Immature natural killer cell (primary cell): ENCODE measurements at regions not wholly inside any gene's neighbourhood (a gene's known extent, or its start where the extent isn't known, plus 50 kb on each side); places are given as distances from the start of the nearest gene placed in this dataset.
"Not testable (repeated sequence)": the region's sequence is repeated elsewhere in the genome, so short reads cannot be mapped to it uniquely, and the experiment has no call there.

Experiments used
- DNase-seq, 3 donors: peaks; one replicate each; pipeline ENCODE4 v3.0.0; 2022; ENCODE audit warnings: mixed read lengths in 1 of 3
- H3K27ac Mint-ChIP-seq, 6 donors: one replicate each; pipeline ENCODE4 v1.8.0; 2020; ENCODE audit warnings: mixed read lengths in 6 of 6, mild to moderate bottlenecking in 5 of 6, inconsistent platforms in 4 of 6, moderate library complexity in 3 of 6
- H3K27me3 Mint-ChIP-seq, 3 donors: one replicate each; pipeline ENCODE4 v1.8.0; 2020 to 2021; ENCODE audit warnings: low read depth in 3 of 3, mild to moderate bottlenecking in 3 of 3, mixed read lengths in 3 of 3, moderate library complexity in 3 of 3, inconsistent platforms in 1 of 3
- H3K36me3 Mint-ChIP-seq, 3 donors: one replicate each; pipeline ENCODE4 v1.8.0; 2020; ENCODE audit warnings: mixed read lengths in 3 of 3, inconsistent platforms in 2 of 3, mild to moderate bottlenecking in 2 of 3
- H3K4me1 Mint-ChIP-seq, 2 donors: one replicate each; pipeline ENCODE4 v1.8.0; 2020; ENCODE audit warnings: inconsistent platforms in 2 of 2, mild to moderate bottlenecking in 2 of 2, mixed read lengths in 2 of 2, moderate library complexity in 1 of 2
- H3K4me3 Mint-ChIP-seq, 5 donors: one replicate each; pipeline ENCODE4 v1.8.0; 2020; ENCODE audit warnings: mild to moderate bottlenecking in 5 of 5, mixed read lengths in 5 of 5, inconsistent platforms in 3 of 5, moderate library complexity in 3 of 5
- H3K9me3 Mint-ChIP-seq, 6 donors: one replicate each; pipeline ENCODE4 v1.8.0; 2020; ENCODE audit warnings: mild to moderate bottlenecking in 6 of 6, mixed read lengths in 6 of 6, inconsistent platforms in 4 of 6, moderate library complexity in 3 of 6

GRCh38 chr7:34354899-34355298 lies 303.1 kb upstream of the NPSR1 start:
- H3K27ac Mint-ChIP-seq = no peak overlapping the region
- no peak for DNase-seq
- peaks cover 0 to 4% (median 2%) of the 10 kb centered on the region in 3 donors for H3K27me3 Mint-ChIP-seq
- no peak overlapping the region for H3K4me3 Mint-ChIP-seq
- no peaks in the 10 kb centered on the region for H3K4me1 Mint-ChIP-seq
- H3K9me3 Mint-ChIP-seq = peaks cover 0 to 13% (median 3%) of the 10 kb centered on the region in 6 donors
- H3K36me3 Mint-ChIP-seq = no peaks in the 10 kb centered on the region

GRCh38 chr7:34357068-34357467 lies 300.9 kb upstream of the NPSR1 start:
- DNase-seq = no peak
- Mint-ChIP-seq H3K27me3 (peaks cover 0 to 4% (median 2%) of the 10 kb centered on the region in 3 donors), H3K4me1 (no peaks in the 10 kb centered on the region), H3K9me3 (peaks cover 0 to 5% (median 0%) of the 10 kb centered on the region in 6 donors), H3K36me3 (no peaks in the 10 kb centered on the region), H3K4me3 (no peak overlapping the region), H3K27ac (no peak overlapping the region)

GRCh38 chr7:34357946-34358345 lies 300.1 kb upstream of the NPSR1 start:
- Mint-ChIP-seq H3K27ac (no peak overlapping the region), H3K27me3 (peaks cover 0 to 4% (median 2%) of the 10 kb centered on the region in 3 donors), H3K4me1 (no peaks in the 10 kb centered on the region), H3K9me3 (peaks cover 0 to 5% (median 0%) of the 10 kb centered on the region in 6 donors), H3K4me3 (no peak overlapping the region), H3K36me3 (no peaks in the 10 kb centered on the region)
- DNase-seq = no peak

GRCh38 chr7:34358578-34358977 lies 299.4 kb upstream of the NPSR1 start:
- not testable (repeated sequence) for H3K4me3 Mint-ChIP-seq, H3K27me3 Mint-ChIP-seq, H3K9me3 Mint-ChIP-seq, H3K36me3 Mint-ChIP-seq, H3K27ac Mint-ChIP-seq, H3K4me1 Mint-ChIP-seq, DNase-seq

- Mint-ChIP-seq H3K9me3 (peaks cover 0 to 5% (median 2%) of the 10 kb centered on the region in 6 donors), H3K27ac (no peak overlapping the region), H3K27me3 (peaks cover 0 to 6% (median 0%) of the 10 kb centered on the region in 3 donors), H3K4me3 (no peak overlapping the region), H3K4me1 (no peaks in the 10 kb centered on the region), H3K36me3 (no peaks in the 10 kb centered on the region)
- DNase-seq = no peak
Measured at GRCh38 chr7:34361663-34362250, 296.3 kb upstream of the NPSR1 start.

GRCh38 chr7:34362621-34363020 lies 295.4 kb upstream of the NPSR1 start:
- no peak for DNase-seq
- Mint-ChIP-seq H3K9me3 (peaks cover 0 to 5% (median 2%) of the 10 kb centered on the region in 6 donors), H3K27me3 (peaks cover 0 to 6% (median 0%) of the 10 kb centered on the region in 3 donors), H3K27ac (no peak overlapping the region), H3K4me3 (no peak overlapping the region), H3K36me3 (no peaks in the 10 kb centered on the region), H3K4me1 (no peaks in the 10 kb centered on the region)

GRCh38 chr7:34364130-34364529 lies 293.9 kb upstream of the NPSR1 start:
- no peak for DNase-seq
- H3K27ac Mint-ChIP-seq = no peak overlapping the region
- H3K4me1 Mint-ChIP-seq = no peaks in the 10 kb centered on the region
- peaks cover 0 to 3% (median 2%) of the 10 kb centered on the region in 3 donors for H3K27me3 Mint-ChIP-seq
- H3K36me3 Mint-ChIP-seq = no peaks in the 10 kb centered on the region
- peaks cover 0 to 3% (median under 1%) of the 10 kb centered on the region in 6 donors for H3K9me3 Mint-ChIP-seq
- no peak overlapping the region for H3K4me3 Mint-ChIP-seq

GRCh38 chr7:34365011-34365410 lies 293.0 kb upstream of the NPSR1 start:
- no peak overlapping the region for H3K27ac Mint-ChIP-seq
- H3K9me3 Mint-ChIP-seq = peaks cover 0 to 3% (median under 1%) of the 10 kb centered on the region in 6 donors
- H3K27me3 Mint-ChIP-seq = peaks cover 0 to 3% (median 2%) of the 10 kb centered on the region in 3 donors
- no peaks in the 10 kb centered on the region for H3K4me1 Mint-ChIP-seq
- no peak overlapping the region for H3K4me3 Mint-ChIP-seq
- DNase-seq = no peak
- no peaks in the 10 kb centered on the region for H3K36me3 Mint-ChIP-seq

GRCh38 chr7:34365611-34366010 lies 292.4 kb upstream of the NPSR1 start:
- Mint-ChIP-seq H3K36me3 (no peaks in the 10 kb centered on the region), H3K4me1 (no peaks in the 10 kb centered on the region), H3K4me3 (no peak overlapping the region), H3K27me3 (peaks cover 0 to 4% (median 3%) of the 10 kb centered on the region in 3 donors), H3K9me3 (peaks cover 0 to 3% (median under 1%) of the 10 kb centered on the region in 6 donors), H3K27ac (no peak overlapping the region)
- no peak for DNase-seq

- DNase-seq = no peak
- H3K36me3 Mint-ChIP-seq = no peaks in the 10 kb centered on the region
- H3K9me3 Mint-ChIP-seq = peaks cover 0 to 8% (median under 1%) of the 10 kb centered on the region in 6 donors
- H3K4me3 Mint-ChIP-seq = no peak overlapping the region
- H3K4me1 Mint-ChIP-seq = no peaks in the 10 kb centered on the region
- no peak overlapping the region for H3K27ac Mint-ChIP-seq
- H3K27me3 Mint-ChIP-seq = peaks cover 0 to 4% (median 0%) of the 10 kb centered on the region in 3 donors
Measured at GRCh38 chr7:34371922-34372321, 286.1 kb upstream of the NPSR1 start.

- peaks cover 0 to 8% (median under 1%) of the 10 kb centered on the region in 6 donors for H3K9me3 Mint-ChIP-seq
- peaks cover 0 to 2% (median 0%) of the 10 kb centered on the region in 3 donors for H3K27me3 Mint-ChIP-seq
- no peaks in the 10 kb centered on the region for H3K36me3 Mint-ChIP-seq
- DNase-seq = no peak
- no peaks in the 10 kb centered on the region for H3K4me1 Mint-ChIP-seq
- no peak overlapping the region for H3K4me3 Mint-ChIP-seq
- no peak overlapping the region for H3K27ac Mint-ChIP-seq
Measured at GRCh38 chr7:34373940-34374339, 284.1 kb upstream of the NPSR1 start.

- H3K36me3 Mint-ChIP-seq = no peaks in the 10 kb centered on the region
- H3K27ac Mint-ChIP-seq = no peak overlapping the region
- no peaks in the 10 kb centered on the region for H3K4me1 Mint-ChIP-seq
- no peak for DNase-seq
- peaks cover 0 to 2% (median 0%) of the 10 kb centered on the region in 3 donors for H3K27me3 Mint-ChIP-seq
- H3K9me3 Mint-ChIP-seq = peaks cover 0 to 32% (median 8%) of the 10 kb centered on the region in 6 donors
- H3K4me3 Mint-ChIP-seq = no peak overlapping the region
Measured at GRCh38 chr7:34382166-34382893, 275.7 kb upstream of the NPSR1 start.

GRCh38 chr7:34385384-34385783 lies 272.6 kb upstream of the NPSR1 start:
- peaks cover 0 to 32% (median 7%) of the 10 kb centered on the region in 6 donors for H3K9me3 Mint-ChIP-seq
- no peak overlapping the region for H3K27ac Mint-ChIP-seq
- no peaks in the 10 kb centered on the region for H3K36me3 Mint-ChIP-seq
- H3K4me1 Mint-ChIP-seq = no peaks in the 10 kb centered on the region
- peaks cover 0 to 2% (median 0%) of the 10 kb centered on the region in 3 donors for H3K27me3 Mint-ChIP-seq
- no peak for DNase-seq
- H3K4me3 Mint-ChIP-seq = no peak overlapping the region

- no peaks in the 10 kb centered on the region for H3K36me3 Mint-ChIP-seq
- H3K9me3 Mint-ChIP-seq = peaks cover 0 to 16% (median 2%) of the 10 kb centered on the region in 6 donors
- H3K27ac Mint-ChIP-seq = no peak overlapping the region
- H3K4me1 Mint-ChIP-seq = no peaks in the 10 kb centered on the region
- H3K27me3 Mint-ChIP-seq = peaks cover 0 to 2% (median 0%) of the 10 kb centered on the region in 3 donors
- DNase-seq = no peak
- no peak overlapping the region for H3K4me3 Mint-ChIP-seq
Measured at GRCh38 chr7:34389332-34390078, 268.5 kb upstream of the NPSR1 start.
